WERI-Rb-1 (cell line): ENCODE measurements at regions not wholly inside any gene's neighbourhood (a gene's known extent, or its start where the extent isn't known, plus 50 kb on each side); places are given as distances from the start of the nearest gene placed in this dataset.

Experiments used
- DNase-seq: peaks from one replicate; pipeline ENCODE4 v3.0.0-alpha.2; 2020
- H3K27ac ChIP-seq: fragments of 250-450 bp; sonication (Bioruptor Pico); 2 replicates; pipeline ENCODE4 v1.5.1; 2020; ENCODE audit warnings: mild to moderate bottlenecking, moderate library complexity
- H3K27me3 ChIP-seq: fragments of 250-450 bp; sonication (Bioruptor Pico); 2 replicates; pipeline ENCODE4 v1.5.1; 2021; ENCODE audit warnings: mild to moderate bottlenecking, low read depth, moderate library complexity; ENCODE audit not compliant: insufficient read depth, severe bottlenecking
- H3K36me3 ChIP-seq: fragments of 250-450 bp; sonication (Bioruptor Pico); 2 replicates; pipeline ENCODE4 v1.5.1; 2020; ENCODE audit warnings: mild to moderate bottlenecking, moderate library complexity
- H3K4me3 ChIP-seq: 2 replicates; pipeline ENCODE4 v1.5.1; 2011; ENCODE audit warnings: low read depth, mild to moderate bottlenecking, control low read depth, low read length
- H3K9me3 ChIP-seq: fragments of 250-450 bp; sonication (Bioruptor Pico); 2 replicates; pipeline ENCODE4 v1.5.1; 2021; ENCODE audit warnings: mild to moderate bottlenecking, moderate library complexity; ENCODE audit not compliant: severe bottlenecking
- CTCF ChIP-seq: IDR thresholded peaks from 2 replicates; pipeline ENCODE4 v1.5.1; 2011; ENCODE audit warnings: low read depth, mild to moderate bottlenecking, control low read depth, inconsistent platforms, low read length

GRCh38 chr1:163439471-163439870, 117.7 kb downstream of the NUF2 start:
- DNase-seq: no peak

GRCh38 chr1:163440090-163440489, 118.3 kb downstream of the NUF2 start:
- H3K27me3 ChIP-seq: no peaks in the 10 kb centered on the region
- H3K4me3 ChIP-seq: no peak overlapping the region
- H3K9me3 ChIP-seq: no peaks in the 10 kb centered on the region
- no peak overlapping the region for H3K27ac ChIP-seq
- no peaks in the 10 kb centered on the region for H3K36me3 ChIP-seq
- no peak for TF ChIP-seq CTCF
- DNase-seq: no peak

More at GRCh38 chr1:163439471-163439870, 117.7 kb downstream of the NUF2 start:
- H3K27ac ChIP-seq: no peak overlapping the region
- H3K36me3 ChIP-seq: no peaks in the 10 kb centered on the region
- H3K27me3 ChIP-seq: no peaks in the 10 kb centered on the region
- no peak for TF ChIP-seq CTCF
- H3K4me3 ChIP-seq: no peak overlapping the region
- H3K9me3 ChIP-seq: no peaks in the 10 kb centered on the region

GRCh38 chr1:163442231-163442879, 120.6 kb downstream of the NUF2 start:
- DNase-seq: no peak
- Histone ChIP-seq H3K4me3 (no peak overlapping the region), H3K36me3 (no peaks in the 10 kb centered on the region), H3K9me3 (no peaks in the 10 kb centered on the region), H3K27ac (no peak overlapping the region), H3K27me3 (no peaks in the 10 kb centered on the region)
- no peak for TF ChIP-seq CTCF

GRCh38 chr1:163442895-163443294, 121.1 kb downstream of the NUF2 start:
- Histone ChIP-seq H3K36me3 (no peaks in the 10 kb centered on the region), H3K4me3 (no peak overlapping the region), H3K27ac (no peak overlapping the region), H3K9me3 (no peaks in the 10 kb centered on the region), H3K27me3 (no peaks in the 10 kb centered on the region)
- TF ChIP-seq CTCF: no peak
- DNase-seq: no peak

GRCh38 chr1:163443863-163444262, 122.1 kb downstream of the NUF2 start:
- TF ChIP-seq CTCF: no peak
- H3K36me3 ChIP-seq: no peaks in the 10 kb centered on the region
- no peaks in the 10 kb centered on the region for H3K27me3 ChIP-seq
- no peak overlapping the region for H3K4me3 ChIP-seq
- no peaks in the 10 kb centered on the region for H3K9me3 ChIP-seq
- H3K27ac ChIP-seq: no peak overlapping the region
- no peak for DNase-seq

GRCh38 chr1:163444665-163445064, 122.9 kb downstream of the NUF2 start:
- Histone ChIP-seq H3K36me3 (no peaks in the 10 kb centered on the region), H3K9me3 (no peaks in the 10 kb centered on the region), H3K27me3 (no peaks in the 10 kb centered on the region), H3K27ac (no peak overlapping the region), H3K4me3 (no peak overlapping the region)
- no peak for TF ChIP-seq CTCF
- DNase-seq: no peak
